ENCODE measurements at regions not wholly inside any gene's neighbourhood (a gene's known extent, or its start where the extent isn't known, plus 50 kb on each side); places are given as distances from the start of the nearest gene placed in this dataset.

GRCh38 chr14:76314521-76315034 is 61.4 kb upstream of the ESRRB start:
- Histone ChIP-seq H3K27ac (ENCODE audit: low read length) (no peak overlapping the region), H3K27me3 (ENCODE audit: insufficient read depth, low read depth, low read length) (peaks cover 23% of the 10 kb centered on the region), H3K4me3 (ENCODE audit: low read length) (no peak overlapping the region), H3K9me2 (ENCODE audit: insufficient read depth, low read length) (no peaks in the 10 kb centered on the region), H3F3A (ENCODE audit: insufficient read depth, low read length, poor library complexity, severe bottlenecking) (no peaks in the 10 kb centered on the region), H3K4me2 (ENCODE audit: low read length) (no peak overlapping the region), H2AFZ (ENCODE audit: low read depth, low read length) (no peak overlapping the region), H3K9me3 (ENCODE audit: low read length) (no peaks in the 10 kb centered on the region), H4K20me1 (ENCODE audit: insufficient read depth) (no peaks in the 10 kb centered on the region), H3K9ac (ENCODE audit: low read length) (no peak overlapping the region), H3K79me2 (replicated peaks; ENCODE audit: insufficient read depth, low read length) (no peaks in the 10 kb centered on the region), H3K36me3 (ENCODE audit: insufficient read depth, low read length) (no peaks in the 10 kb centered on the region)
- TF ChIP-seq EP300 (conservative IDR thresholded peaks at IDR 0.05; ENCODE audit: poor library complexity, severe bottlenecking) (no peak), MXI1 (conservative IDR thresholded peaks at IDR 0.05; ENCODE audit: poor library complexity, severe bottlenecking) (no peak), POLR2AphosphoS5 (IDR thresholded peaks at IDR 0.05) (no peak), SMC3 (conservative IDR thresholded peaks at IDR 0.05; ENCODE audit: poor library complexity) (no peak), EZH2 (IDR thresholded peaks at IDR 0.05; ENCODE audit: borderline replicate concordance, insufficient read depth, low read length, poor library complexity, severe bottlenecking) (no peak), TAF1 (IDR thresholded peaks at IDR 0.05; ENCODE audit: low read depth) (no peak), CTCF (IDR thresholded peaks at IDR 0.05; ENCODE audit: poor library complexity, severe bottlenecking) (no peak), RAD21 (conservative IDR thresholded peaks at IDR 0.05) (no peak)
- TF ChIP-seq, protein P1, sequence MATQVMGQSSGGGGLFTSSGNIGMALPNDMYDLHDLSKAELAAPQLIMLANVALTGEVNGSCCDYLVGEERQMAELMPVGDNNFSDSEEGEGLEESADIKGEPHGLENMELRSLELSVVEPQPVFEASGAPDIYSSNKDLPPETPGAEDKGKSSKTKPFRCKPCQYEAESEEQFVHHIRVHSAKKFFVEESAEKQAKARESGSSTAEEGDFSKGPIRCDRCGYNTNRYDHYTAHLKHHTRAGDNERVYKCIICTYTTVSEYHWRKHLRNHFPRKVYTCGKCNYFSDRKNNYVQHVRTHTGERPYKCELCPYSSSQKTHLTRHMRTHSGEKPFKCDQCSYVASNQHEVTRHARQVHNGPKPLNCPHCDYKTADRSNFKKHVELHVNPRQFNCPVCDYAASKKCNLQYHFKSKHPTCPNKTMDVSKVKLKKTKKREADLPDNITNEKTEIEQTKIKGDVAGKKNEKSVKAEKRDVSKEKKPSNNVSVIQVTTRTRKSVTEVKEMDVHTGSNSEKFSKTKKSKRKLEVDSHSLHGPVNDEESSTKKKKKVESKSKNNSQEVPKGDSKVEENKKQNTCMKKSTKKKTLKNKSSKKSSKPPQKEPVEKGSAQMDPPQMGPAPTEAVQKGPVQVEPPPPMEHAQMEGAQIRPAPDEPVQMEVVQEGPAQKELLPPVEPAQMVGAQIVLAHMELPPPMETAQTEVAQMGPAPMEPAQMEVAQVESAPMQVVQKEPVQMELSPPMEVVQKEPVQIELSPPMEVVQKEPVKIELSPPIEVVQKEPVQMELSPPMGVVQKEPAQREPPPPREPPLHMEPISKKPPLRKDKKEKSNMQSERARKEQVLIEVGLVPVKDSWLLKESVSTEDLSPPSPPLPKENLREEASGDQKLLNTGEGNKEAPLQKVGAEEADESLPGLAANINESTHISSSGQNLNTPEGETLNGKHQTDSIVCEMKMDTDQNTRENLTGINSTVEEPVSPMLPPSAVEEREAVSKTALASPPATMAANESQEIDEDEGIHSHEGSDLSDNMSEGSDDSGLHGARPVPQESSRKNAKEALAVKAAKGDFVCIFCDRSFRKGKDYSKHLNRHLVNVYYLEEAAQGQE (IDR thresholded peaks at IDR 0.05; ENCODE audit: borderline replicate concordance), result no peak

DNA sequence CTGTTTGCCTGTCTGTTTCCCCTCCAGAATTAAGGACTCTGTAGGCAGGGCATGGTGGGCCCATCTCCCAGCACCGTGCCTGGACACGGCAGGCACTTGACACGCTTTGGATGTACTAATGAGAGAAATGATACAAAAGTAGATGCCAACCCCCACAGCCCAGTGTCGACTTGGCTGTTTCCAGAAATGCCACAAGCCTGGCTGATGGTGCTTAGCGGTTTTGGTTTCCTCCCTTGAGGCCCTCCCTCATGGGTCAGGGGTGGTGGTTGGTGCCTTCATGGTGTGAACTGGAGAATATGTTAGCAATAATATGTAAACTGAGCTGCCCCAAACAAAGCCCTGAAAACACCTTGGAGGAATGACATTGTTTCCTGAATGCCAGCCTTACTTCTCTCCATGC is 55.5 kb upstream of the ESRRB start:
- Histone ChIP-seq H2AFZ (ENCODE audit: low read depth, low read length) (no peak overlapping the region), H3K79me2 (replicated peaks; ENCODE audit: insufficient read depth, low read length) (no peaks in the 10 kb centered on the region), H3K9me2 (ENCODE audit: insufficient read depth, low read length) (no peaks in the 10 kb centered on the region)

More for the DNA sequence above, 55.5 kb upstream of the ESRRB start:
- Histone ChIP-seq H3K4me3 (ENCODE audit: low read length) (no peak overlapping the region), H3K9me3 (ENCODE audit: low read length) (no peaks in the 10 kb centered on the region), H3K4me2 (ENCODE audit: low read length) (no peak overlapping the region), H3K27ac (ENCODE audit: low read length) (no peak overlapping the region), H3F3A (ENCODE audit: insufficient read depth, low read length, poor library complexity, severe bottlenecking) (no peaks in the 10 kb centered on the region), H3K9ac (ENCODE audit: low read length) (no peak overlapping the region), H4K20me1 (ENCODE audit: insufficient read depth) (no peaks in the 10 kb centered on the region), H3K27me3 (ENCODE audit: insufficient read depth, low read depth, low read length) (no peaks in the 10 kb centered on the region), H3K36me3 (ENCODE audit: insufficient read depth, low read length) (no peaks in the 10 kb centered on the region)
- TF ChIP-seq RAD21 (conservative IDR thresholded peaks at IDR 0.05), result no peak
- TF ChIP-seq, protein P1 (IDR thresholded peaks at IDR 0.05; ENCODE audit: borderline replicate concordance), result no peak
- TF ChIP-seq POLR2AphosphoS5 (IDR thresholded peaks at IDR 0.05), result no peak
- no peak for TF ChIP-seq SMC3 (conservative IDR thresholded peaks at IDR 0.05; ENCODE audit: poor library complexity)
- no peak for TF ChIP-seq EZH2 (IDR thresholded peaks at IDR 0.05; ENCODE audit: borderline replicate concordance, insufficient read depth, low read length, poor library complexity, severe bottlenecking)
- TF ChIP-seq CTCF (IDR thresholded peaks at IDR 0.05; ENCODE audit: poor library complexity, severe bottlenecking), result no peak
- TF ChIP-seq TAF1 (IDR thresholded peaks at IDR 0.05; ENCODE audit: low read depth), result no peak
